G401 (cell line): ENCODE measurements at regions not wholly inside any gene's neighbourhood (a gene's known extent, or its start where the extent isn't known, plus 50 kb on each side); places are given as distances from the start of the nearest gene placed in this dataset.
A peak's percentile ranks its signal among the peaks of the same experiment; 100 is the strongest.
"Not testable (repeated sequence)": the region's sequence is repeated elsewhere in the genome, so short reads cannot be mapped to it uniquely, and the experiment has no call there.

ENCODE experiments used
- DNase-seq: peaks from one replicate; pipeline ENCODE4 v3.0.0-alpha.2; 2015; ENCODE audit warnings: low spot score
- in situ Hi-C: cut with HindIII; loops from 2 replicates; pipeline ENCODE4 v1.10.0; 2016; ENCODE audit warnings: low sequenced_read_pairs, mixed read lengths

DNA sequence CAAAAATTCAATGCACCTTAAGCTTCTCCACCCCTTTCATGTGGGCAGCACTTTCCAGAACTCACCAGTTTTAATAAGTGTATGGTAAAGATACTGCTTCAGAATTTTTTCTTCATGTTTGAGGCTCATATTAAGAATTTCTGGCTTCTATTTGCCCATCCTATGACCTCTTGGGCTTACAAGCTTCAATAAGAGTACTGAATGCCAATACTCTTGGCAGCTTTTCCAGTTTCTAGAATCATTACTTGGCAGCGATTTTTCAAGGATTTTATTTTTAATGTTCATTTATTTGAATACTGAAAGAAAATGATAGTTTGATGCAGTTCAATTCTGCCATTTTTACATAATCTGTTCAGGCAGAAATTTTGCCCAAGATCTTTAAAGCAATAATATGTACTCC is 242.1 kb upstream of the KCND2 start:
- DNase-seq: no peak

DNA sequence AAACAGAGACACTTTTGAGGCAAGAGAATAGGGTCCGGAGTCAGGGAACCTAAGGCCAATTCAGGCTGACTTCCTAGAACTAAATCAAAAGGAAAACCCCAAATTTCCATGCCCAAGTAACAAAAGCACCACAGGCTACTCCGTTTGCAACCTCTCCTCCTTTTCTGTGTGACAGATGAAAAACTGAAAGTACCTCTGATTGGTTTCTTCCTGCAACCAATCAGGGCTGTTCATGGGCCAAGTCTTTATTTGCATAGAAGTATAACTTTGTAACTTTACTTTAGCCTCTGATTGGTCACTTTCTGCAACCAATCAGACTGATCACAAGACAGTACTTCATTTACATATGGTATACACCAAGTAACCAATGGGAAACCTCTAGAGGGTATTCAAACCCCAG is 239.9 kb upstream of the KCND2 start:
- in situ Hi-C loops: no loop called here
- DNase-seq: peak; percentile 23

More for the DNA sequence above, 242.1 kb upstream of the KCND2 start:
- in situ Hi-C loops: no loop called here

DNA sequence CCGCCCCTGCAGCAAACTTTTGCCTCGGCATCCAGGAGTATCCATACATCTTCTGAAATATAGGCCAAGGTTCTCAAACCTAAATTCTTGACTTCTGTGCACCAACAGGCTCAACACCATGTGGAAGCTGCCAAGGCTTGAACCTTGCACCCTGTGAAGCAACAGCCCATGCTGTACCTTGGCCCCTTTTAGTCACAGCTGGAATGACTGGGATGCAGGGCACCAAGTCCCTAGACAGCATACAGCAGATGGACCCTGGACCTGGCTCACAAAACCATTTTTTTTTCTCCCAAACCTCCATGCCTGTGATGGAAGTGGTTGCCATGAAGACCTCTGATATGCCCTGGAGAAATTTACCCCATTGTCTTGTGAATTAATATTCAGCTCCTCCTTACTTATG is 233.8 kb upstream of the KCND2 start:
- in situ Hi-C loops: no loop called here

DNA sequence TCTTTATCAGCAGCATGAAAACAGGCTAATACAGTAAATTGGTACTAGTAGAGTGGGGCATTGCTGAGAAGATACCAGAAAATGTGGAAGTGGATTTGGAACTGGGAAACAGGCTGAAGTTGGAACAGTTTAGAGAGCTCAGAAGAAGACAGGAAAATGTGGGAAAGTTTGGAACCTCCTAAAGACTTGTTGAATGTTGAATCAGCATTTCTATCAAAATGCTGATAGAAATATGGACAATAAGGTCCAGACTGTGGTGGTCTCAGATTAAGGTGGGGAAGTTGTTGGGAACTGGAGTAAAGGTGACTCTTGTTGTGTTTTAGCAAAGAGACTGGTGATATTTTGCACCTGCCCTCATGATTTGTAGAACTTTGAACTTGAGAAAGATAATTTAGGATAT is 231.2 kb upstream of the KCND2 start:
- no peak for DNase-seq
- in situ Hi-C loops: no loop called here

More for the DNA sequence above, 233.8 kb upstream of the KCND2 start:
- no peak for DNase-seq

DNA sequence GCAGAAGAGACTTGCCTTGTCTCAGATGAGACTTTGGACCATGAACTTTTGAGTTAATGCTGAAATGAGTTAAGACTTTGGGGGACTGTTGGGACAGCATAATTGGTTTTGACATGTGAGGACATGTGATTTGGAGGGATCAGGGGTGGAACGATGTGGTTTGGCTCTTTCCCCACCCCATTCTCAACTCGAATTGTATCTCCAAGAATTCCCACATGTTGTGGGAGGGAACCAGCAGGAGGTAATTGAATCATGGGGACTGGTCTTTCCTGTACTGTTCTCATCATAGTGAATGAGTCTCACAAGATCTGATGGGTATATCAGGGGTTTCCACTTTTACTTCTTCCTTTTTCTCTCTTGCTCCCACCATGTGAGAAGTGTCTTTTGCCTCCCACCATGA is 229.7 kb upstream of the KCND2 start:
- in situ Hi-C loops: no loop called here
- DNase-seq: no peak

DNA sequence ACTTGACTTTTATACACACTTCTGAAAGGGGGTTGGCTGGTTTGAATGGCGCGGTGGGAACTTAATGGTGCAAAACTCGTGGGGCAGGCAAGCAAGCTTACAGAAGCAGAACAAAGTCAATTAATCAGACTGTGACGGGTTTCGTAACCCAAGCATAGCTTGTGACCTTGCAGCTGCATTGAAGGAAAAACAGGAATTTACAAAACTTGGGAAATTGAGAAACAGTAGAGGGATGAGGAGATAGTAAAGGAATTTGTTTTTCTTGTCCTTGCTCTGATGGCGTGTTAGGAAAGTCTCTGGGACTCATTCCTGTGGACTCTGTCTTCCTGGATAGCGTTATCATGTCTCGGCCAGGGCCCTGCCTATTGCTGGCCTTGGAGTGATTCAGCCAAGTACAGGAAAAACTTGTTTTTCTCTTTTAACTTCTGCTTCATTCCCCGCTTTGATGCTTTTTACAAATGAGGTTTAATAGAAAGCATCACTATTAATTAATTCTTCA is 220.0 kb upstream of the KCND2 start:
- DNase-seq: no peak
- in situ Hi-C loops: no loop called here

DNA sequence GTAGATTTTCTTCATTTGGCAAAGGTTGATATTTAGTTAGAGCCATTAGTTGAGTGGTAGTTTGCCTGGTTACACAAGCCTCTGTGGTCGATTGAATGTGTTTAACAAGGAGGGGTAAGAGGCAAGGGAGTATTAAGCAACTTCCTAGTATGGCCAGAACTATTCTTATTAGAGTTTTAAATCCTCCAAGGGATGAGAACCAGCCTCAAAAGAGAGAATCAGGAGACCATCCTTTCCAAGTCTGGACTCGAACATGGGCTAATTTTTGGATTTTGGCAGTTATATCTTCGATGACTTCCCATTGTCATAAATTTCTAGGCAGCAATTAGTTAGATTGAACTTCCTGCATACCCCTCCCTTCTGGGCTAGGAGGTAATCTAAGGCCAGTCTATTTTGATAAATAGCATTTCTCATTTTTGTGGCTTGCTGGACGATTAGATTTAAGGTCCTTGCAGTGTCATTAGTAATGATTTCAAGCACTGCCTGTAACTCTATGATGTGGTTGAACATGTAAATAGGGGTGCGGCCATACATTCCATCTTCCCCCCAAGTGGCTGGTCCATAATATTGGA is 219.5 kb upstream of the KCND2 start:
- in situ Hi-C loops: no loop called here
- DNase-seq: no peak

DNA sequence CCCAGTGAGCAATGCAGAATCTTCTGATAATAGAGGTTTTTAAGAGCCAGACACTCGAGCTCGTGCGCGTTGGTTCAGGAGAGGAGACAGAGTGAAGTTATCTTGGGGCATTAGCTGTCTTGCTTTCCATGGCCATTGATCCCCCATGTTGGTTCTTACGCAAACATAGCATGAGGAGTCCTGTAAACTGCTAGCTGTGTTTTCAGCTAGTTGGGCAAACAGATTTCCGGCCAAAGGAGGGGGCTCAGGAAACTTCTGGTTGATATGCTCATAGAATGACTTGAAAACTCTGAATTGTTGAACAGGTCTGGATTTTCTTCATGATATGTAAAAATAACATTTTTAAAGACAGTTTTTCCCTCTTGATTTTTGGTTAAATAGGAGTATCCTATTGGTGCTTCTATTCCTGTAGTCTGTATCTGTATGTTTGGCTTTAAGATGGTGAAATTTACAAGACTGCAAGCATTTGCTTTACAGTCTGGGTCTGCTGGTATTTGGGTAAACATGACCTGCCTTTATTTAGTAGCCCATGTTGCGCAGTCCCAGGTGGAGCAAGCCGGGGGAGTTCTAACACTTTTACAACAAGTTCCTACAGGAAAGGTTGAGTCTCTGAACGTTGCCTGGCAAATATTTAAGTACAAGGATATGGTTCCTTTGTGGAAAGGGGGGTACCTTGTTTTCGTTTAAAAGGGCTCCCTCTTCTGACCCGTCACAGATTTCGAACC is 218.4 kb upstream of the KCND2 start:
- DNase-seq: no peak
- in situ Hi-C loops: no loop called here

DNA sequence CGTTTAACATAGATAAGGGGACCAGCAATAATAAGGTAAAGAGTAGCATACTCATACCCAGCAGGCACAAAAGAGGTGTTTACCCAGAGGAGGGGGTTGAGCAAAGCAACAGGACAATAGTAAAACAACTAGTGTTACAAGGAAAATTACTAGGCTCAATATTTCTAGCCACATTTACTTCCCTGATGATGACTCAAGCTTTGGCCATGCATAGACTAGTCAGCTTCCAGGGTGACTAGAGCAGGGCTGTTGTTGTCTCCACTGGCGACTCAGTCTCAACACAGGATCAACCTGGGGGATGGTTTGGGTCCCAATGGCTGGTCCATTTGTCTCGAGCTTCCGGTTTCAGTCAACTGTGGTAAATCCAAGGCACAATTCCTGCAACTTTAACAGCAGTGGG is 217.7 kb upstream of the KCND2 start:
- in situ Hi-C loops: no loop called here
- no peak for DNase-seq

DNA sequence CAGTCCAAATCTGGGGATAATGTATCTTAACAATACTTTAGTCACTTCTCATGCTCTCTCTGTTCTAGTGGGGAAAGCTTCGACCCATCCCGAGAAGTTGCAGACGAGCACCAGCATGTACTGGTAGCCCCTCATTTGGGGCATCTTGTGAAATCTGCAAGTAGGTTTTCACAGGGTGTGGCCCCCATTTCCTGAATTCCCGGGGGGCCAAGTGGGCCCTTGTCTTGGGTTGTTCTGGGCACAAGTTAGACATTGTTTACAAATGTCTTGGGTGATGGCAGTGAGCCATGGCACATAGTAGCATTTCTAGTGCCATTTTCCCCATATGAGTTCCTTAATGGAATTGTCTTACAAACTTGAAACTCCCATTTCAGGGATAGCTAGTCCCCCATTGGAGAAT is 216.7 kb upstream of the KCND2 start:
- in situ Hi-C loops: no loop called here

DNA sequence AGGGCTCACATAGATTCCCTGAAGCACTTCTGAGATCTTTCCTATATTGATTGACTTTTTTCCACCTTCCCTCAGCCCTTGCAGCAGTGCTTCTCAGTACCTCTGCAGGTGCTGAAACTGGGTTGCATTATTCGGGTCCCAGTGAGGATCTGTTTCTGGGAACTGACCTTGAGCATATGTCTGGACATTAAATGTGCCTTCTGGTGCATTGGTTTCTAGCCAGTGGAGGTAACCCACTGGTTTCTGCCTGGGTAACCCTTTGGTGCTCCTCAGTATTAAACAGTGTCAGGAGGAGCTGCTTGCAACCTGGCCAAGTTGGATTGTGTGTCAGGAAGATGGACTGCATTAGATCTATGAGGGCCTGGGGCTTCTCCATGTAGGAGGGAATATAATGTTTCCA is 213.3 kb upstream of the KCND2 start:
- in situ Hi-C loops: no loop called here
- DNase-seq: peak; percentile 91

More for the DNA sequence above, 216.7 kb upstream of the KCND2 start:
- no peak for DNase-seq

DNA sequence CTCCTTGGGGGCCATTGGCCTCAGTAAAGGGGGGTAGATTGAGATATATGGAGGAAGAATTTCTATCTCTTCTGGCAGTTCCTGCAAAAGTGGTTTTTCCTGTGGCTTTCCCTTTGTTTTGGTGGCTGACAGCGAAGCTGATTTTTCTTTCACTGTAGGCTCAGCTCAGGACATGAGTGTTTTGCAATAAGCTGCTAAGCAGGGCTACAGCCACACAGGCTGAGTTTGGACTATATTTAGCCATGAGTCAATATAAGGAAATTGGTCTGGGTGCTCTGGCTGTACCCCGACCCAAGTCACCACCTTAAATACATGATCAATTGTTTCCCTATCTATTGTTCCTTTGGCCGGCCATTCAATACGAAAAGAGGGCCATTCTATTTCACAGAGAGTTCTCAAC is 212.7 kb upstream of the KCND2 start:
- in situ Hi-C loops: no loop called here
- peak; percentile 21 for DNase-seq

DNA sequence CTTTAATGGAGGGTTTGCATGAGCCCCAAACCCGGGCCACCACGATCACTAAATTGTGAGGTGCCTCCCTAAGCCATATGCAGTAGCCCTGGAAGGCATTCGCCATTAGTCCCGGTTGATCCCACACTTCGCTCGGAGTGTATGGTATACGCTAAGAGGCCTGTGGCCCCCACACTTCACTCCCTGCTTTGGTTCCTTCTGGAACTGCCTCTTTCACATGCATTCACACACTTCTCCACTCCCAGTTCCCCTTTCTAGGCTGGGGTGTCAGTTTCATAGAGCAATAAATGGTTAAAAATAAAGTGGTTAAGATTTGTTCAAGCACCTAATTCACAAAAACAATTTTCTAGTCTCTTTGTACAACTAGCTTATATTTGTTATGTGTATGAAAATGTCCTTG is 212.1 kb upstream of the KCND2 start:
- in situ Hi-C loops: no loop called here
- no peak for DNase-seq

DNA sequence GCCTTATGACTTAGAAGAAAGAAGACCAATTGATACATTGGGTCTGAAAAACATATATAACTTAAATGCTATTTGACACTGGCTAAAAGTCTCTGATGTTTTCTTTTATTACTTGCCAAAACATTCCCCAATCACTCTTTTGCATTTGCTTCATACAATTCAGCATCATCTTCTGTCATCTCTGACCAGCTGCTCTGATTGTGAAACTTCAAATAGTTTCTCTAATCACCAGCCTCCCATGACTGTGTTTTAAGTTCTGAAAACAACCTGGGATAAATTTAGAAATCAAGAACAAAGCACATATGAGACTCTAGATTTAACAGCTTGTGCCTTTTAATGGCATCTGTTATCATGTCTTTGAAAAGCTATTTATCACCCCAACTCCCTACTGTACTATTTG is 208.4 kb upstream of the KCND2 start:
- peak; percentile 28 for DNase-seq
- in situ Hi-C loops: no loop called here

DNA sequence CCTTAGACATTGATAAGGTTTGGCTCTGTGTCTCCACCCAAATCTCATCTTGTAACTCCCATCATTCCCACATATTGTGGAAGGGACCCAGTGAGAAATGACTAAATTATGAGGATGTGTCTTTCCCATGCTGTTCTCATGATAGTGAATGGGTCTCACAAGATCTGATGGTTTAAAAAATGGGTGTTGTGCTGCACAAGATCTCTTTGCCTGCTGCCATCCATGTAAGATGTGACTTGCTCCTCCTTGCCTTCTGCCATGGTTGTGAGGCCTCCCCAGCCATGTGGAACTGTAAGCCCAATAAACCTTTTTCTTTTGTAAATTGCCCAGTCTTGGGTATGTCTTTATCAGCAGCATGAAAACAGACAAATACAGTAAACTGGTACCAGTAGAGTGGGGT is 206.1 kb upstream of the KCND2 start:
- in situ Hi-C loops: not testable (repeated sequence)

DNA sequence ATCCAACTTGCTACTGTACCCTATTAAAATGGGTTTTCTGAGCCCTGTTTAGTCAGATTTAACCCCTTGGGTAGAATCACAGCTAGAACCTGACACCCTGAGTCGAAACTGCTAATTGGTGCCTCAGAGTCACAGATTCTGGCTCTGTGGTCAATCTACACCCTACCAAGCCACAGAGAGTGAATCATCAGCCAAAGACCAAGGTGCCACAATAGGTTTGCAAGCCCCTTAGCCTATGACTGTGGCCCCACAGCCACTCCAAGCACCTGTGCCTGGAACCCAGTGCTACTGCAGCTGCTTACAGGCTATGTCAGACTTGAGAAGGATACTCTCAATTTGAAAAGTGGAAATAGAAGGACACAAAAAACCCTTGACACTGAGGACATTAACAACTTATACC is 202.8 kb upstream of the KCND2 start:
- no peak for DNase-seq
- in situ Hi-C loops: no loop called here

More for the DNA sequence above, 206.1 kb upstream of the KCND2 start:
- DNase-seq: not testable (repeated sequence)

DNA sequence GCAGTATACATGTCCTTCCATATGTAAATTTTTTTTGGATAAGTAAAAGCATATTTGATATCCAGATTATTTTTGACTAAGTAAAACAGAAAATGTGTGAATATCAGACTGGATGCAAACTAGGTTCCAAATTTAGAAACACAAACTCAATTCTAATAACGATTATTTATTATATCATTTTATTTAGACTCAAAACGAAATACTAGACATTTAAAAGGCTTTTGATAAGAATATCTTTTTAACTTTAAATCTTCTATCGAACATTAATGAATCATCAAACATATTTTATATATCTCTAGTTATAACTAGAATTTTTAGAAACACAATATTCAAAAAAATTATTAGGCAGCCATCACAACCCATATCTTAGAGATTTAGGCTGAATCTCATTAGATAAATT is 195.2 kb upstream of the KCND2 start:
- DNase-seq: no peak

DNA sequence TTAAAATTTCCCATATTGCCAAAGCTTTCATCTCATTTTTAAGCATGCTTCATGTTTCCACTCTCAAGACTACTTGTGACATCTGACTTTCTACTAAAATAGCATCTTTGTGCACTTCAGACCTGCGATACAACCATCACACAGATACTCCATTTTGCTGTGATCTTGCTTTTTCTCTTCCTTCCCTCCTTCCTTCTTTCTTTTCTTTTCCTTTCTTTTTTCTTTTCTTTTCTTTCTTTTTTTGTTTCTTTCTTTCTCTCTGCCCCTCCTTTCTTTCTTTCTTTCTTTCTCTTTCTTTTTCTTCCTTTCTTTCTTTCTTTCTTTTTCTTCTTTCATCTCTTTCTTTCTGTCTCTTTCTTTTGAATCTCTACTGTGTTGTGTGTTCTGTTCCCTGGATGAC is 194.0 kb upstream of the KCND2 start:
- DNase-seq: no peak

More for the DNA sequence above, 195.2 kb upstream of the KCND2 start:
- in situ Hi-C loops: no loop called here

DNA sequence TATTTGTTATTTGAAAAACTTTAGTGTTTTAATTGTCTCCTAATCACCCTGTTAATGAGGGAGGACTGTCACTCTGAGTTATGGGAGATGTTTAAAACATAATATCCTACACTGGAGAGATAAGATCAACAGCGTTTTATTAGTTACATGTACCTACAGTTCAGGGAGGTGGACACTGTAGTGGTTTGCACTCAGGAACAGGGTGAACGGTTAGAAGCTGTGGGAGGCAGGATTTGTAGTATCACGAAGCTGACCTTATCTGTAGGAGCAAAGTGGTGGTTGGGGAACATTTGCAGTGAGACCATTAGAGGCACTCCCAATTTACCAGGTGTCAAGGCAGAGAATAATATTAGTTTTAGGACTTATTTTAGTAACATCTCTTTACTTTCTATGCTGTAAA is 193.3 kb upstream of the KCND2 start:
- in situ Hi-C loops: no loop called here
- no peak for DNase-seq

More for the DNA sequence above, 194.0 kb upstream of the KCND2 start:
- in situ Hi-C loops: no loop called here

DNA sequence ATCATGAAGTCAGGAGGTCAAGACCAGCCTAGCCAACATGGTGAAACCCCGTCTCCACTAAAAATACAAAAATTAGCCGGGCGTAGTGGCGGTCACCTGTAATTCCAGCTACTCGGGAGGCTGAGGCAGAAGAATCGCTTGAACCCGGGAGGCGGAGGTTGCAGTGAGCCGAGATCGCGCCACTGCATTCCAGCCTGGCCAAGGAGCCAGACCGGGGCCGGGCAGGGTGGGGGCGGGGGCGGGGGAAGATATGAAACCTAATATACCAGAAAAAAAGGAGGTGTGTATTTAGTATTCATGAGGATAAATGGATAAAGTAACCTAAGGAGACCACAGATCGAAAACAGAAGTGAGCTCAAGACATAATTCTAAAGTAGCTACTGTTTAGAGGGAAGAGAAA is 186.5 kb upstream of the KCND2 start:
- in situ Hi-C loops, DNase-seq: not testable (repeated sequence)

DNA sequence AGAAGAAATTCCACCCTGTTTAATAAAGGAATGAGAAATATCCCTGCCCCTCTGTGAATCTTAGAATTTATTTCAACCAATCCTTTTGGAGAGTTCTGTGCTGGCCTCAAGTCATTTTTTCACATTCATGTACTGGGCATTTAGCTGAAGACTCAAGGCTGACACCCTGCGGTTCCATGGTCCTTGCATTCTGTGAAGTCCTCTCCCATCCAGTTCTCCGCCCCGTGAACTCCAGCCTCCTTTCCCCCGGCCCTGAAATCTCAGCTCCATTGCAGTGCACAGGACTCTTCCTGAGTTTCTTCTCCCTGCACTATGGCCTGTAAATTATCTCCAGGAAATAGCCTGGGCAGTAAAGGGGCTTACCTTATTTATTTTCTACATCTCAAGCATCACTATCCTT is 183.0 kb upstream of the KCND2 start:
- no peak for DNase-seq
- in situ Hi-C loops: no loop called here
